Prostate gland (tissue), 2 donors: ENCODE measurements at regions not wholly inside any gene's neighbourhood (a gene's known extent, or its start where the extent isn't known, plus 50 kb on each side); places are given as distances from the start of the nearest gene placed in this dataset.

Experiments used
- CTCF ChIP-seq, 4 experiments: fragments of 200-600 bp in 2 of 4; fragments of 450-650 bp in 2 of 4; sonication (generic) in 2 of 4; IDR thresholded peaks; 1 replicate in 3 of 4; 2 replicates in 1 of 4; pipeline ENCODE4 v1.5.1; 2016 to 2019; ENCODE audit warnings: antibody characterized with exemption in 4 of 4, mild to moderate bottlenecking in 2 of 4, moderate library complexity in 2 of 4
- POLR2AphosphoS5 ChIP-seq: sonication (generic); formaldehyde crosslinking; IDR thresholded peaks from one replicate; pipeline ENCODE4 v1.6.1; 2017; ENCODE audit warnings: antibody characterized with exemption

- TF ChIP-seq CTCF (IDR thresholded peaks at IDR 0.05) (no peak), POLR2AphosphoS5 (no peak)
Measured at GRCh38 chr14:105773584-105773983, 247.2 kb downstream of the TMEM121 start.
